Panc1 (cell line): ENCODE measurements at regions not wholly inside any gene's neighbourhood (a gene's known extent, or its start where the extent isn't known, plus 50 kb on each side); places are given as distances from the start of the nearest gene placed in this dataset.

Experiments
- ATAC-seq: fragments of 200-7000 bp; cut with Tn5 transposase; 2 replicates; pipeline ENCODE4 v1.9.1; 2020; ENCODE audit warnings: mild to moderate bottlenecking, moderate library complexity
- BruUV-seq: library from RNA; stranded (reverse); fragments of 400-500 nt; replicated peaks from 2 replicates; lab custom pipeline; 2021; lab: Mats Ljungman, UMichigan
- CTCF ChIA-PET: fragments of 300-600 bp; sonication (Branson Sonifier 250); formaldehyde crosslinking; loops from one replicate; lab custom pipeline; 2022; ENCODE audit warnings: antibody characterized with exemption; lab: Charles Lee
- POLR2A ChIA-PET: fragments of 300-600 bp; sonication (Branson Sonifier 250); formaldehyde crosslinking; loops from one replicate; lab custom pipeline; 2022; ENCODE audit warnings: antibody characterized with exemption; lab: Charles Lee
- DNase-seq: peaks from one replicate; pipeline ENCODE4 v3.0.0-alpha.2; 2010; ENCODE audit warnings: low read depth, low spot score
- H3K27ac ChIP-seq: 2 replicates; pipeline ENCODE4 v1.5.1; 2011; ENCODE audit warnings: mild to moderate bottlenecking, low read length, inconsistent platforms
- H3K27me3 ChIP-seq: fragments of 200-500 bp; sonication (Bioruptor generic); 2 replicates; pipeline ENCODE4 v1.6.0; 2014; ENCODE audit warnings: low read length, inconsistent platforms; ENCODE audit not compliant: control insufficient read depth, insufficient read depth
- H3K36me3 ChIP-seq: fragments of 200-500 bp; sonication (Bioruptor generic); 2 replicates; pipeline ENCODE4 v1.5.1; 2014; ENCODE audit warnings: inconsistent platforms, mild to moderate bottlenecking, low read length, moderate library complexity; ENCODE audit not compliant: control insufficient read depth, insufficient read depth
- H3K4me1 ChIP-seq: 2 replicates; pipeline ENCODE4 v1.5.1; 2011; ENCODE audit warnings: inconsistent platforms, mild to moderate bottlenecking, low read length, moderate library complexity; ENCODE audit not compliant: control insufficient read depth, insufficient read depth
- H3K4me3 ChIP-seq, 2 experiments: 2 replicates each; pipeline ENCODE4 v1.5.1; 2011 to 2012; ENCODE audit warnings: low read depth in 2 of 2, low read length in 2 of 2, mild to moderate bottlenecking in 2 of 2, inconsistent platforms in 1 of 2, moderate library complexity in 1 of 2
- H3K9me3 ChIP-seq: fragments of 200-500 bp; sonication (Bioruptor generic); 2 replicates; pipeline ENCODE4 v1.5.1; 2014; ENCODE audit warnings: low read depth, mild to moderate bottlenecking, inconsistent platforms, low read length, moderate library complexity; ENCODE audit not compliant: control insufficient read depth, insufficient read depth
- CTCF ChIP-seq: fragments of 450-650 bp; IDR thresholded peaks from 2 replicates; pipeline ENCODE4 v1.5.1; 2017; ENCODE audit warnings: mild to moderate bottlenecking
- POLR2AphosphoS5 ChIP-seq: IDR thresholded peaks from 2 replicates; pipeline ENCODE4 v1.6.1; 2012; ENCODE audit warnings: mild to moderate bottlenecking, low read depth, low read length, moderate library complexity
- SIN3A ChIP-seq: IDR thresholded peaks from 2 replicates; pipeline ENCODE4 v1.6.1; 2012; ENCODE audit warnings: low read depth, mild to moderate bottlenecking, low read length, moderate library complexity, borderline replicate concordance; ENCODE audit not compliant: insufficient read depth
- TCF7L2 ChIP-seq: IDR thresholded peaks from 2 replicates; pipeline ENCODE4 v1.6.1; 2011; ENCODE audit warnings: mild to moderate bottlenecking, low read depth, low read length, inconsistent platforms
- in situ Hi-C: cut with HindIII; loops from 2 replicates; pipeline ENCODE4 v1.10.0; 2016; ENCODE audit warnings: low sequenced_read_pairs, low pct_unique_long_range_greater_than_20kb
- intact Hi-C: fragments of 100-400 bp; cut with micrococcal nuclease; formaldehyde crosslinking; loops from one replicate; pipeline ENCODE4 v1.10.0; 2022; ENCODE audit not compliant: unreplicated experiment
- TF ChIP-seq, protein P1 (sequence below), 2 experiments: IDR thresholded peaks; 2 replicates each; pipeline ENCODE4 v1.6.1; 2011 to 2012; ENCODE audit warnings: low read depth in 2 of 2, control low read depth in 1 of 2, low read length in 1 of 2, mild to moderate bottlenecking in 1 of 2, moderate library complexity in 1 of 2; ENCODE audit not compliant: insufficient read depth in 1 of 2

- no peak for ATAC-seq
- CTCF ChIA-PET, result no interaction called here
- BruUV-seq, result no TSS peak
- 0 out of 2 replicates have a peak, but pooled peaks cover 6% of the 10 kb centered on the region for H3K9me3 ChIP-seq
- no peak for DNase-seq
- no peaks in the 10 kb centered on the region for H3K4me1 ChIP-seq
- no peak overlapping the region for H3K4me3 ChIP-seq
- intact Hi-C loops (no loop called here), in situ Hi-C loops (no loop called here)
- POLR2A ChIA-PET, result no interaction called here
- no peaks in the 10 kb centered on the region for H3K27me3 ChIP-seq
- H3K36me3 ChIP-seq, result no peaks in the 10 kb centered on the region; the same call in 1 of the 2 replicates
- no peak for TF ChIP-seq CTCF
- no peak for TF ChIP-seq POLR2AphosphoS5
- TF ChIP-seq TCF7L2, result no peak
- TF ChIP-seq, protein P1, sequence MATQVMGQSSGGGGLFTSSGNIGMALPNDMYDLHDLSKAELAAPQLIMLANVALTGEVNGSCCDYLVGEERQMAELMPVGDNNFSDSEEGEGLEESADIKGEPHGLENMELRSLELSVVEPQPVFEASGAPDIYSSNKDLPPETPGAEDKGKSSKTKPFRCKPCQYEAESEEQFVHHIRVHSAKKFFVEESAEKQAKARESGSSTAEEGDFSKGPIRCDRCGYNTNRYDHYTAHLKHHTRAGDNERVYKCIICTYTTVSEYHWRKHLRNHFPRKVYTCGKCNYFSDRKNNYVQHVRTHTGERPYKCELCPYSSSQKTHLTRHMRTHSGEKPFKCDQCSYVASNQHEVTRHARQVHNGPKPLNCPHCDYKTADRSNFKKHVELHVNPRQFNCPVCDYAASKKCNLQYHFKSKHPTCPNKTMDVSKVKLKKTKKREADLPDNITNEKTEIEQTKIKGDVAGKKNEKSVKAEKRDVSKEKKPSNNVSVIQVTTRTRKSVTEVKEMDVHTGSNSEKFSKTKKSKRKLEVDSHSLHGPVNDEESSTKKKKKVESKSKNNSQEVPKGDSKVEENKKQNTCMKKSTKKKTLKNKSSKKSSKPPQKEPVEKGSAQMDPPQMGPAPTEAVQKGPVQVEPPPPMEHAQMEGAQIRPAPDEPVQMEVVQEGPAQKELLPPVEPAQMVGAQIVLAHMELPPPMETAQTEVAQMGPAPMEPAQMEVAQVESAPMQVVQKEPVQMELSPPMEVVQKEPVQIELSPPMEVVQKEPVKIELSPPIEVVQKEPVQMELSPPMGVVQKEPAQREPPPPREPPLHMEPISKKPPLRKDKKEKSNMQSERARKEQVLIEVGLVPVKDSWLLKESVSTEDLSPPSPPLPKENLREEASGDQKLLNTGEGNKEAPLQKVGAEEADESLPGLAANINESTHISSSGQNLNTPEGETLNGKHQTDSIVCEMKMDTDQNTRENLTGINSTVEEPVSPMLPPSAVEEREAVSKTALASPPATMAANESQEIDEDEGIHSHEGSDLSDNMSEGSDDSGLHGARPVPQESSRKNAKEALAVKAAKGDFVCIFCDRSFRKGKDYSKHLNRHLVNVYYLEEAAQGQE (IDR thresholded peaks at IDR 0.05; ENCODE audit: insufficient read depth in 1 of 2, low read depth in 2 of 2, low read length in 1 of 2), result no peak
- TF ChIP-seq SIN3A, result no peak
- H3K27ac ChIP-seq, result no peak overlapping the region
Observed at GRCh38 chr5:33381243-33381642, 59.5 kb upstream of the TARS1 start.
